Adrenal gland (tissue), 9 donors: ENCODE measurements at regions not wholly inside any gene's neighbourhood (a gene's known extent, or its start where the extent isn't known, plus 50 kb on each side); places are given as distances from the start of the nearest gene placed in this dataset.

Experiments
- DNase-seq, 7 donors: peaks; one replicate each; pipeline ENCODE4 v3.0.0-alpha.2; 2019 to 2020
- H3K27ac ChIP-seq, 5 donors: fragments of 200-600 bp; sonication (generic) in 4 of 5; 1 replicate in 3 of 5; 2 replicates in 2 of 5; pipeline versions ENCODE4 v1.5.1 to v1.8.0; 2016 to 2020; ENCODE audit warnings: mild to moderate bottlenecking in 1 of 5
- H3K27me3 ChIP-seq: fragments of 200-600 bp; 2 replicates; pipeline ENCODE4 v1.8.0; 2021
- H3K36me3 ChIP-seq, 2 donors: fragments of 200-600 bp; replicated peaks in 1 of 2; 1 replicate in 1 of 2; 2 replicates in 1 of 2; pipeline versions ENCODE4 v1.5.1 to v1.8.0; 2018 to 2022
- H3K4me1 ChIP-seq, 2 donors: fragments of 200-600 bp; replicated peaks in 1 of 2; 1 replicate in 1 of 2; 2 replicates in 1 of 2; pipeline versions ENCODE4 v1.5.1 to v1.8.0; 2018 to 2021
- H3K4me3 ChIP-seq, 4 donors: fragments of 200-600 bp; sonication (generic) in 3 of 4; one replicate each; pipeline ENCODE4 v1.5.1; 2016 to 2018
- H3K9me3 ChIP-seq, 3 donors: fragments of 200-600 bp; sonication (generic) in 1 of 3; replicated peaks in 1 of 3; 1 replicate in 2 of 3; 2 replicates in 1 of 3; pipeline versions ENCODE4 v1.5.1 to v1.8.0; 2016 to 2021
- CTCF ChIP-seq, 6 experiments: fragments of 450-650 bp in 4 of 6; fragments of 200-600 bp in 2 of 6; sonication (generic) in 1 of 6; IDR thresholded peaks; 1 replicate in 5 of 6; 2 replicates in 1 of 6; pipeline versions ENCODE4 v1.5.1 to v1.8.0; 2016 to 2021; ENCODE audit warnings: antibody characterized with exemption in 6 of 6, mild to moderate bottlenecking in 2 of 6, moderate library complexity in 1 of 6
- POLR2A ChIP-seq, 2 donors: fragments of 450-650 bp; IDR thresholded peaks; one replicate each; pipeline ENCODE4 v1.6.1; 2017; ENCODE audit warnings: antibody characterized with exemption in 2 of 2, mild to moderate bottlenecking in 2 of 2, moderate library complexity in 1 of 2
- WGBS, 4 donors: extraction: QIAGEN DNeasy Blood & Tissue Kit in 2 of 4; methylation state at CpG; one replicate each; pipeline versions ENCODE4 v1.1.5 to v1.1.7; 2013 to 2017; 5-methylcytosine and 5-hydroxymethylcytosine counted together
- intact Hi-C, 2 donors: fragments of 100-400 bp; cut with DNase I; formaldehyde crosslinking; loops; one replicate each; pipeline versions ENCODE4 v1.14.1 to v1.15.0; 2022 to 2023
- donor health status: healthy with polysubstance abuse.
- donor health status: Bipolar disorder and iron deficiency.
- donor health status: DM: yes; HTN: yes; CAD: no.
- donor health status: DM: no; HTN: no; CAD: no.
- donor health status: DM: no; HTN: no; CAD: no.

GRCh38 chr12:58819985-58820384 lies 100.3 kb downstream of the LRIG3 start:
- no peaks in the 10 kb centered on the region for H3K4me1 ChIP-seq
- no peaks in the 10 kb centered on the region for H3K27me3 ChIP-seq
- H3K36me3 ChIP-seq, result no peaks in the 10 kb centered on the region
- intact Hi-C loops, result no loop called here
- H3K9me3 ChIP-seq, result no peaks in the 10 kb centered on the region
- TF ChIP-seq POLR2A (IDR thresholded peaks at IDR 0.05) (no peak), CTCF (IDR thresholded peaks at IDR 0.05) (no peak)
- no peak for DNase-seq
- H3K4me3 ChIP-seq, result no peak overlapping the region
- WGBS, 4 donors, result 86 to 96% (median 90%) methylated on average over 1 of the region's 1 CpG
- H3K27ac ChIP-seq, result no peak overlapping the region
